Cardiac septum (tissue), 1 donor: ENCODE measurements at regions not wholly inside any gene's neighbourhood (a gene's known extent, or its start where the extent isn't known, plus 50 kb on each side); places are given as distances from the start of the nearest gene placed in this dataset.
"Not testable (repeated sequence)": the region's sequence is repeated elsewhere in the genome, so short reads cannot be mapped to it uniquely, and the experiment has no call there.

Experiments
- DNase-seq: peaks from one replicate; pipeline ENCODE4 v3.0.0-alpha.2; 2020; ENCODE audit warnings: low spot score
- intact Hi-C: fragments of 100-400 bp; cut with DNase I; formaldehyde crosslinking; loops from one replicate; pipeline ENCODE4 v1.14.0; 2022
- donor health status: DM: no; HTN: no; CAD: no.

DNA sequence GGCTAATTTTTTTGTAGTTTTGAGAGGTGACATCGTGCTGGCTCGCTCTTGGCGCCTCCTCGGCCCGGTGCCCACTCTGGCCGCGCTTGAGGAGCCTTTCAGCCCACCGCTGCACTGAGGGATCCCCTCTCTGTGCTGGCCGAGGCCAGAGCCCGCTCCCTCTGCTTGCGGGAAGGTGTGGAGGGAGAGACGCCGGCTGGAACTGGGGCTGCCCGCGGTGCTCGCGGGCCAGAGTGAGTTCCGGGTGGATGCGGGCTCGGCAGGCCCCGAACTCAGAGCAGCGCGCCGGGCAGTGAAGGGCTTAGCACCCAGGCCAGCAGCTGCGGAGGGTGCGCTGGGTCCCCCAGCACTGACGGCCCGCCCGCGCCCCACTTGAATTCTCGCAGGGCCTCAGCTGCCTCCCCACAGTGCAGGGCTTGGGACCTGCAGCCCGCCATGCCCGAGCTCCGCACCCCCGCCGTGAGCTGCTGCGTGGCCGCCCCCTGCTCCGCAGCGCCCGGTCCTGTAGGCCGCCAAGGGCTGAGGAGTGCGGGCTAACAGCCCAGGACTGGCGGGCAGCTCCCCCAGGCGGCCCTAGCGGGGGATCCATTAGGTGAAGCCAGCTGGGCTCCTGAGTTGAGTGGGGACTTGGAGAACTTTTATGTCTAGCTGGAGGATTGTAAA, 113.2 kb upstream of the ZSWIM2 start:
- intact Hi-C loops, result no loop called here
- no peak for DNase-seq

DNA sequence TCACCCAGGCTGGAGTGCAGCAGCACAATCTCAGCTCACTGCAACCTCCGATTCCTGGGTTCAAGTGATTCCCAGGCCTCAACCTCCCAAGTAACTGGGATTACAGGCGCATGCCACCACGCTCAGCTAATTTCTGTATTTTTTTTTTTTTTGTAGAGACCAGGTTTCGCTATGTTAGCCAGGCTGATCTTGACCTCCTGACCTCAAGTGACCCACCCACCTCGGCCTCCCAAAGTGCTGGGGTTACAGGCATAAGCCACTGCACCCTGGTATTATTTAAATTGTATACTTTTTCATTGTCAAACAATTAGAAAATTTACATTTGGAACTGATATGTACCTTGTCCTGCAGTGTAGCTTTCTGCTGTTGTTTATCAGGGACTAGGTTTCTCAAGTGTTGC, 111.3 kb upstream of the ZSWIM2 start:
- intact Hi-C loops, DNase-seq: not testable (repeated sequence)

DNA sequence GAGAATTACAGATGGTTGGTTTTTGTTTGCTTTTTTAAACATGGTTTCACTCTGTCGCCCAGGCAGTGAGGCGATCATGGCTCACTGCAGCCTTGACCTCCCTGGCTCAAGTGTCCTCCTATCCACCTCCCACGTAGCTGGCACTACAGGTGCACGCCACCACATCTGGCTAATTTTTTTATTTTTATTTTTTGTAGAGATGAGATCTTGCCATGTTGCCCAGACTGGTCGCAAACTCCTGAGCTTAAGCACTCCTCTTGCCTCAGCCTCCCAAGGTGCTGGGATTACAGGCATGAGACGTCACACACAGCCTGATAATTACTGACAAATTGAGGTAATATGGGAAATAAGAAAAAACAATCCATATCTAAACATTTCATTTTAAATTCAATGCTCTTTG, 110.5 kb upstream of the ZSWIM2 start:
- peak; percentile 44 for DNase-seq
- intact Hi-C loops, result no loop called here

DNA sequence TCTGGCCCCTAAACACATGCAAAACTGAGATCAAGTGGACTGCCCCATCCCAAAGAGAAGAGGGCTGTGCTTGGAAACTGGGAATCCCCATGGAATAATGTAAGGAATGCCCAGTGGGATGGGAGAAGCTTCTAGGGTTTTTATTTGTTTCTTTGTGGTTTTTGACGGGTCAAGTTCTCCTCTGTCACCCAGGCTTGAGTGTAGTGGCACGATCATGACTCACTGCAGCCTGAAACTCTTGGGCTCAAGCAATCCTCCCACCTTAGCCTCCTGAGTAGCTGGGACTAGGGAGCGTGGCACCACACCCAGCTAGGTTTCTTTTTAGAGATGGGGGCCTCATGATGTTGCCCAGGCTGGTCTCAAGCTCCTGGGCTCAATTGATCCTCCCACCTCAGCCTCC, 101.7 kb upstream of the ZSWIM2 start:
- no peak for DNase-seq
- intact Hi-C loops, result no loop called here

DNA sequence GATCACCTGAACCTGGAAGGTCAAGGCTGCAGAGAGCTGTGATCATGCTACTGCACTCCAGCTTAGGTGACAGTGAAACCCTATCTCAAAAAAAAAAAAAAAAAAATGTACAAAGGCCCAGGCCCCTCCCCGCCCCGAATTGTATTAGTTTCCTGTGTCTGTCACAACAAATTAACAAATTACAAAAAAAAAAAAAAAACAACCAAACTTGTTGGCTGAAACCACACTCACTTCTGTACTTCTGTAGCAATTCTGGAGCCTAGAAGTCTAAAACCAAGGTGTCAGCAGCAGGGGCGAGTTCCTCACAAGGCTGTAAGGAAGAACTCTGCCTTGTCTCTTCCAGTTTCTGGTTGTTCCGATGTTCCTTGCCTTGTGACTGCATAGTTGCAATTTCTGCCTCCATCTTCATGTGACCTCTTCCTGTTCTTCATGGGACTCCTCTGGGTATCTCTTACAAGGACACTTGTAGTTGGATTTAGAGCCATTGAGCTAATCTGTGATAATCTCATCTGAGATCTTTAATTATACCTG, 100.8 kb upstream of the ZSWIM2 start:
- intact Hi-C loops, result no loop called here
- DNase-seq, result no peak

DNA sequence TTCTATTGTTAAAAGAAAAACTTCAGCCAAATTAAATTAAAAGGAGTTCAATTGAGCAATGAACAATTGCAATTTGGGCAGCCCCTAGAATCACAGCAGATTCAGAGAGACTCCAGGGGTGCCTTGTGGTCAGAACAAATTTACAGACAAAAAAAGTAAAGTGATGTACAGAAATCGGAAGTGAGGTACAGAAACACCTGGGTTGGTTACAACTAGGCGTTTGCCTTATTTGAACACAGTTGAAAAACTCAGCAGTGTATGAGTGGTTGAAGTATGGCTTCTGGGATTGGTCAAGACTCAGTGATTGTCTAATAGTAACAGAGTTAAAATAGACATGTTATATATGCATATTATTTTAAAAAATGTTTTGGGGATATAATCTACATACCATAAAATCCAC, 98.5 kb upstream of the ZSWIM2 start:
- intact Hi-C loops, result no loop called here

DNA sequence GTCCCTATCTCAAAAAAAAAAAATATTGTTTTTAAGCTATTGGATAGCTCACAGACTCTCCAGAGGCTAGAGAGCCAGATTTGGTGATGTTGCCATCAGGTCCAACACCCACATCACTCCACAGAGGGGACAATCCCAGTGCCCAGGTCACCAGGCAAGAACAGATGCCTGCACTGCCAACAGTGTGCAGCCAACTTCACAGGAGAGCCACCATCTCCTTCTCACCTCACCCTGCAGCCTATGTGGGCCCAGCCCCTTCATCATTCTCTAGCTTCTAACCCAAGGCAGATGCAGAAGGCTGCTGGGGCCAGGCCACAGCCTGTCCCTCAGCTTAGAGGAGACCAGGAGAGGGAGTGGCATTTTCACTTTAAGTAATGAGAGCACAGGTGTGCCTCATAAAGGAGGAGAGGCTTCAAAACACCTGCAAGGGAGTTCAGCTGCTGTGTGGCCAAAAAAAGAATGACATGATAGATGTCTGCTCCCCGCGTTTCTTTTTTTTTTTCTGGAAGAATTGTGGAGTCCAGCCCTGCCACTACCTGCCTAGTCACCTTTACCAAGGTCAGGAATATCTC, 98.0 kb upstream of the ZSWIM2 start:
- intact Hi-C loops, result no loop called here
- DNase-seq, result no peak

More for the DNA sequence above, 98.5 kb upstream of the ZSWIM2 start:
- no peak for DNase-seq

DNA sequence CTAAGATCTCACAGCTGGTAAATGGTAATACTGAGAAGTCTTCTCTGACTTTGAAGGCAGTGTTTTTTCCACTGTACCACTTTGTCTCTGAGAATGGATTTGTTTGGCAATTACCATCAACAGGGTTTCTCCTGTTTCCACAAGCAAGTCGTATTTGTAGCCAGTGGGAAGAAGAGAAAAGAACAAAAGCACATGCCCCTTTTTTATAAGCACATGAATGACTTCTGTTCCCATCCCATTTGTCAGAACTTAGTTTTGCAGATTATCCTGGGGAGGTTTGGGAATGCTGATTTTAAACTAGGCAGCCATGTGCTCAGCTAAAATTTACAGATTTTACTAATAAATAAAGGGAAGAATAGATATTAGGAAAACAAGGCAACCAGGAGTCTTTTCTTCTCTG, 92.9 kb upstream of the ZSWIM2 start:
- intact Hi-C loops, result no loop called here
- no peak for DNase-seq

DNA sequence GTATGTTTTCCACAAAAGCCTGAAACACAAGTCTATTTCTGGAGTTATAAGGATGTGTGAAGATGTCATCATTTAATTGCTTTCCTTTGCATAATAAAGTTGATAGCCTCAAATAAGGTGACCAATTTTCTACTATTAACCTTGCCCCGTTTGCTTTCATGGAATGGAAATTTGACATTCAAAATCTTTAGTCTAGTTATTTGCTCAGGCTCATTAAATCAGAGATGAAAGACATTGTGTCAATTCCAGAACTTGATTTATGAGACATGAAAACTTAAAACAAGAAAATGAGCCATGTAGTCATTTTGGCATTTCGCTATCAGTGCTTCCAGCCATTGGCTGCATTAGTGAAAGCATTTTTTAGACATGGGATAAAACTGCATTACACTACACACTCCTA, 91.5 kb upstream of the ZSWIM2 start:
- intact Hi-C loops, result no loop called here
- no peak for DNase-seq

DNA sequence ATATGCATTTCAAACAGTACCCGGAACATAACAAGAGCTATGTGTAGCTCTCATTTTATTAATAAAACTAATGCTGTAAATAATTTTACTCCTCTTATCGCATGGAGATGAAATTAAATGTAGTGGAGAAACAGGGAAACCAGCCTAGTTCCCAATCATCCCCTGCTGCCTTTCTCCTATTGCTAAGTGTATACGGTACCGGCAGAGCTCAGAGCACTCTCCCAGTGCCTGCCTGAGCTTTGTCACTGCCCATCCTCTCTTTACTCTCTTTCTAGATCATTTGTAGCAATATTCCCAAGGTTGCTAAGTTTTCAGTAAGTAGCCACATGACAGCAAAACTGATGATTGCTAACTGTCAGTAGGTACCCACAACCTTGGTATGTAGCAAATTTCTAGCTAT, 85.5 kb upstream of the ZSWIM2 start:
- no peak for DNase-seq
- intact Hi-C loops, result no loop called here

DNA sequence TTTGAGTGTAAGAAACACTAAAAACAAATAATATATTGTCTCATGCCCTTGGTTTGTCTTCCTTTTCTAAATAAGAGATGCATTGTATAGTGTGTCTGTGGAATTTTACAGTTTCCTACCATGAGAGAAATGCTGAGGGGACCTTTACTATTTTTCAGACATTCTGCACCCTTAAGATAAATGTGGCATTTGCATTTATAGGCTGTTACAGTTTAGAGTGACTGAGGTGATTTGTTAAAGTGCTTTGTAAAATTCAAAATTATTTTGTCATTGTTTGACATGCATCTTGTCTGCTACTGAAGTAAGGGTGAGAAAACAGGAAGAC, 78.9 kb upstream of the ZSWIM2 start:
- intact Hi-C loops, result no loop called here
- DNase-seq, result no peak

DNA sequence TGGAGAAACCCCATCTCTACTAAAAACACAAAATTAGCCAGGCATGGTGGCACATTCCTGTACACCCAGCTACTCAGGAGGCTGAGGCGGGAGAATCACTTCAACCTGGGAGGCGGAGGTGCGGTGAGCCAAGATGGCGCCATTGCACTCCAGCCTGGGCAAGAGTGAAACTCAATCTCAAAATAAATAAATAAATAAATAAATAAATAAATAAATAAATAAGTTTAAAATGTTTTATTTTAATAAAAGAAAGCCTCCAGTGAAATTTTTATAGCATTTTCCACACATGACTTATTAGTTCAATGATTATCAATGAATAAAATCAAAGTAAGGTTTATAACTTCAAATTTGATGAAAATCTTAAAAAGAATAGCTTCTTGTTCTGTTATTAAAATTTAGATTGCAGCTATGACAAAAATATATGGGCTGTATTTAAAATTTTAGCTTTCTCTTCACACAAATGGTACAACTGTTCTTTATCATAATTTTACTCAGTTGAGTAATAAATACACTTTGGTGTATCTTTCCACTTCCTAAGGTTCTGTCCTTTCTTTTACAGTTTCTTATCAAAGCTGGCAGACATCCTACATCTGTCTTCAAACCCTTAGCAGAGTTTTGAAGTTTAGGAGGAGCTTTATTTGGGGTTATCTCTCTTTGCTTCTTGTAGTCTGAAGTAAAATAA, 78.4 kb upstream of the ZSWIM2 start:
- no peak for DNase-seq
- intact Hi-C loops, result no loop called here

DNA sequence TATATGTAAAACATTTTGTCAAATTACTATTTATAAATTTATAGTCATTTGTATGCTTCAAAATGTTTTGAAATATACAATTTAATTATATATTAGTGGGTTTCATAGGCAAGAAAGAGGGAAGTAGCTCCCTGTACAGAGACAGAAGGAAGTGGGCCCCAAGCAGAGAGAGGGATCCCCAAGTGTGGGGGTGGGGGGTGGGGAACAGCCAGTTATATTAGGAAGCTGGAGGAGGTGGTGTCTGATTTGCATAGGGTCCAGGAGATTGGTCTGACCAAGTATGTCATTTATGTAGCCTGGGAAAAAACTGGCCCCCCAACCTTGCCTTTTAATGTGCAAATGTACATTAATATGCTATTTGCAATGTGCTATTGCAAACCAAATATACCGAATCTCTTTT, 76.5 kb upstream of the ZSWIM2 start:
- no peak for DNase-seq
- intact Hi-C loops, result no loop called here

DNA sequence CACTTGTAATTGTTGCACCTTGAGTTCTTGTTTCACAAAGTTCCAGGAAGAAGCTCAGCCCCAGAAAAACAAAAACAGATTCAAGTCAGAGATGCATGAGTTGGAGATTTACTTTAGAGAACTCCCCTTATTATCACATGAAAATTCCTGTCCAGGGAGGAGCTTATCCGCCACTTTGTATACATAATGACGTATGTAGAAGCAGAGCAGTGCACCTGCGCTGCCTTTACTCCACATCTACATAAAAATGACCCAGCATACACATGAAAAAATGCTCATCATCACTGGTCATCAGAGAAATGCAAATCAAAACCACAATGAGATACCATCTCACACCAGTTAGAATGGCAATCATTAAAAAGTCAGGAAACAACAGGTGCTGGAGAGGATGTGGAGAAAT, 73.3 kb upstream of the ZSWIM2 start:
- DNase-seq, intact Hi-C loops: not testable (repeated sequence)

DNA sequence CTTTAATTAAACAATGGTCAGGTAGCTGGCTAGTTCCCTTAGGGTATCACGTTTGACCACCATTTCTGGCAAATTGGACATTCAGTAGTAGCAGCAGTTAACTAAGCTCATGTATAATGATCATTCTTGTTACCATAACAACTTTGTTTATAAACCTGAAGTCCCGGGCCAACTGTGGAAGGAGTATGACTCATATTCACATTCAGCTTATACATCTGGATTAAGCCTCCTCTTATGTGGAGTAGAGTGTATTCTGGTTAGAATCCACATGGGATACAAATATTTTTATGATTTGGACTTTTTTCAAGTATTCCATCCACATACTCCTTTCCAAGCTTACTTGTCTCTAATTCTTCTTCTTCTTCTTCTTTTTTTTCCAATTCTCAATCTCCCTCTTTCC, 70.3 kb upstream of the ZSWIM2 start:
- intact Hi-C loops, result no loop called here

DNA sequence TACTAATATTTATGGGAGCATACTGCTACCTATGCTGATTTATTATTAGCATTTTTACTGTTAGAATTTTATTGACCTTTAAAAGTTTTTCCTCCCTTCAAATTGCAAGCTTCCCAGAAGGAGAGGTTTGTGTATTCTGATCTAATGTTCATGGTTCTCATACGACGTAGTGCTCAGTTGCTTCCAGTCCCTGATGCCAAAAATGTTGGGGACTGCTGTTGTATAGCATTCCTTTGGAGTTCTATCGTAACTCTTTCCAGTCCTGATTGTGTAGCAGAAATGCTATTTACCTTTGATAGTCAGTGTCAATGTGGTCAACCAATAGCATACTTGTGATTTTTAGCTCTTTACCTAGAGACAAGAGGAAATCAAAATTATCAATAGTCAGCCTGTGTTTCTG, 69.5 kb upstream of the ZSWIM2 start:
- intact Hi-C loops, result no loop called here
- no peak for DNase-seq

More for the DNA sequence above, 70.3 kb upstream of the ZSWIM2 start:
- DNase-seq, result no peak

DNA sequence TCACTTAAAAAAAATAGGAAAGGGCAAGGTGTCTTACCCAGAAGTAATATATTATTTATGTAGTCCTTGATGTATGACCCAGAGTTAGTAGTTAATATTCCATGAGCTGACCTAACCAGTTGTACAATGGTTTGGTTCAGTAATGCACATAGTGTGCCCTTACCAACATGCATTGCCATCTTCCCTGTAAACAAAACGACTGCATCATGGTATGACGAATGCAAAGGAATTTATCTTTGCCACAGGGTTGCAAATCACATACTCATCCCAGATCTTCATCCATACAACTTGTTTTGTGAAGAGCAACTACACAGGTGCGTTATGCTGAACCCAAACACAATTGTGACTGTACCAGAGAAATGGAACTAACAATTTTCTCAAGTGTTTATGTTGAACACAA, 68.9 kb upstream of the ZSWIM2 start:
- DNase-seq, result no peak
- intact Hi-C loops, result no loop called here

DNA sequence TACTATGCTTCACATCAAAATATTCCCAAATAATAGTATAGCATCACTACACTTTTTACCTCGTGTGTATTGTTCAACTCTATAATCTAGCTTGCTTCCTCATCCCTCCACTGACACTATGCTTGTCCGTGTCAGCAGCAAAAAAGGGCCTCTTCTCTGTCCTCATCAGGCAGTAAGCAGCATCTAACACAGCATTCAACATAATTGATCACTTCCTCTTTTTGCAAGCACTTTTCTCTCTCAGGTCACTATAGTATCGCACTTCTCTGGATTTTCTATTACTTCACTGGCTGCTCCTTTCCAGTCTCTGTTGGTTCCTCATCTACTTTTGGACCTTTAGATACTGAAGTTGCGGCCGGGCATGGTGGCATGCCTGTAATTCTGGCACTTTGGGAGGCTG, 64.9 kb upstream of the ZSWIM2 start:
- intact Hi-C loops, result no loop called here
- no peak for DNase-seq

DNA sequence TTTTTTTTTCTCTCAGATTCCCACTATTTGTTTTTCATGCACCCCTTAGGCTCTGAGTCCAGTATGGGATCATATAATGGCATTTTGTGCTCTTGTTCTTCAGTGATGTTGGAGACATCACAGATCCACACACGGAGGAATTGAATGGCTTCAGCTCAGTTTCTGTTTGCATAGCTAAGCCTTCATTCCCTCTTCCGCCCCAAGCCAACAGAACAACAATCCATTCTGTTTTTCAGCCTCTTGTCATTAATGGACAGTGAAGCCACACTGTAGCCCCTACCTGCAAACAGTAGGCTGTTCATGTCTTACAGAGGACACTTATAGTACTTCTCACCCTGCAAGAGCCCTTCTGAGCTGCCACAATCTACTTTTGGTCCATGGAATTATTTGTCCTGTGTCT, 64.0 kb upstream of the ZSWIM2 start:
- DNase-seq, result no peak
- intact Hi-C loops, result no loop called here

DNA sequence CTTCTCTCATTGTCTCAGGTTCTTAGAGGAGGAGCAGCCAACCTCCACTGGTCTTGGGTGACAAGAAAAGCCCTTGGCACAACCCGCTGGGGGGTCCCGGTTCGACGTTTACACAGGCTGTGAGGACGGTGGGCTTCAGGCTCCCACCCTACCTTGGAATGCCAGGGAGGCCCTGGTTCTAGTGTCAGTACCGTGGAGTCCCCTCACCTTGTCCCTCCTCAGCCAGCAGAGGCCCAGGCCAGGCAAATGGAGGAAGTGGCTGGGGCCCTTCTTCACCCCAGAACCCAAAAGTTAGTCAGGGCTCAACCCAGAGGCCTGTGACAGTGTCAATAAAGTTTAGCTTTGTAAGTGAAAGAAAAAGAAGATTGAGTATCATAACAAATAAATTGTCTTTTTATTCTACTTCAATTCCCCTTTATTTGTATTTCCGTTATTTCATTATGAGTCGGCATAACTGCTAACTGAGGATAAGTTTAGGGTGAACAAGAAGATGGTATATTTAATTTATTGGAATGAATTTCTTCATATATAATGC, 62.6 kb upstream of the ZSWIM2 start:
- intact Hi-C loops, result no loop called here
- no peak for DNase-seq

DNA sequence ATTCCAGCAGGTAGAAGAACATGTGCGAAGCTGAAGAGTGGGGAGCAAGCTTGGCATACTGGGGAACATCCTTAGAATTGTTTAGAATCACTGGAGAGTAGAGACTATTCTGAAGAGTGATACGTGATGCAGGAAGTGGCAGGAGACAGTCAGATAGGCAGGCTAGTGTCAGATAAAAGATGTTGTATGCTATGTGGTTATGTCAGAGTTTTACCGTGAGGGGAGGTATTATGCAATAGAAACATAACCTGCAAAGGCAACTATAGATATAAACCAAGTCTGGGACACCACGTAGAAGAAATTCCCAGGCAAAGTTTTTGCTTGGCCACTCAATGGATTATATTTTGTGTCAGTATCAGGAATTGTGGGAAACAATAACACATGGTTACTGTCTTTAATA, 62.0 kb upstream of the ZSWIM2 start:
- no peak for DNase-seq
- intact Hi-C loops, result no loop called here
